ENCODE measurements at regions not wholly inside any gene's neighbourhood (a gene's known extent, or its start where the extent isn't known, plus 50 kb on each side); places are given as distances from the start of the nearest gene placed in this dataset.

DNA sequence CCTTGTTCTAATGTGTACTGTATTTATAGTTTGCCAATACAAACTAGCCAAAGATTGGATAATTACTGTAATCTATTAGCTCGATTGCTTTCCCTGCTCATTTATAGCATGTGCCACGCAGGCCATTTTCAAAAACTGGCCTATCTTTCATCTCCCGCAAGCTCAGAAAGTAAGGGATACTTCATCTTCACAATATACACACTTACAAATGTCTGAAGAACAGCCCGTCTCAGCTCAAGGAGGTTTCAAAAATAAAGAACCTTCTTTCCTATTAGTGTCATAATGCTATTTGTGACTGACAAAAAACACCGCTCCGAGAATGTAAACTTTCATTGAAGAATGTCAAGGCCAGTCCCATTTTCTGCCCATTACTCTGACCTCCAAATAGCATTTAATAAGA lies 306.4 kb upstream of the ZNF507 start:
- no peaks in the 10 kb centered on the region for H3K9me3 ChIP-seq
- 42% methylated on average over 6 of the region's 6 CpGs for WGBS
- H3K4me3 ChIP-seq = no peak overlapping the region
- DNase-seq (ENCODE audit: extremely low spot score) = no peak
- H3K4me1 ChIP-seq = peaks cover 0 to 35% (median 26%) of the 10 kb centered on the region in 4 donors
- intact Hi-C loops (cut with DNase I) = no loop called here
- TF ChIP-seq EP300 (IDR thresholded peaks at IDR 0.05) (no peak), POLR2A (IDR thresholded peaks at IDR 0.05; ENCODE audit: low read depth) (no peak), POLR2AphosphoS5 (IDR thresholded peaks at IDR 0.05) (no peak)
- TF ChIP-seq, protein P1, sequence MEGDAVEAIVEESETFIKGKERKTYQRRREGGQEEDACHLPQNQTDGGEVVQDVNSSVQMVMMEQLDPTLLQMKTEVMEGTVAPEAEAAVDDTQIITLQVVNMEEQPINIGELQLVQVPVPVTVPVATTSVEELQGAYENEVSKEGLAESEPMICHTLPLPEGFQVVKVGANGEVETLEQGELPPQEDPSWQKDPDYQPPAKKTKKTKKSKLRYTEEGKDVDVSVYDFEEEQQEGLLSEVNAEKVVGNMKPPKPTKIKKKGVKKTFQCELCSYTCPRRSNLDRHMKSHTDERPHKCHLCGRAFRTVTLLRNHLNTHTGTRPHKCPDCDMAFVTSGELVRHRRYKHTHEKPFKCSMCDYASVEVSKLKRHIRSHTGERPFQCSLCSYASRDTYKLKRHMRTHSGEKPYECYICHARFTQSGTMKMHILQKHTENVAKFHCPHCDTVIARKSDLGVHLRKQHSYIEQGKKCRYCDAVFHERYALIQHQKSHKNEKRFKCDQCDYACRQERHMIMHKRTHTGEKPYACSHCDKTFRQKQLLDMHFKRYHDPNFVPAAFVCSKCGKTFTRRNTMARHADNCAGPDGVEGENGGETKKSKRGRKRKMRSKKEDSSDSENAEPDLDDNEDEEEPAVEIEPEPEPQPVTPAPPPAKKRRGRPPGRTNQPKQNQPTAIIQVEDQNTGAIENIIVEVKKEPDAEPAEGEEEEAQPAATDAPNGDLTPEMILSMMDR (IDR thresholded peaks at IDR 0.05) = no peak
- H3K27me3 ChIP-seq = peaks cover 0 to 13% (median 2%) of the 10 kb centered on the region in 4 donors
- no peaks in the 10 kb centered on the region for H3K36me3 ChIP-seq
- no peak overlapping the region for H3K27ac ChIP-seq (replicated peaks in 1 of 4)

DNA sequence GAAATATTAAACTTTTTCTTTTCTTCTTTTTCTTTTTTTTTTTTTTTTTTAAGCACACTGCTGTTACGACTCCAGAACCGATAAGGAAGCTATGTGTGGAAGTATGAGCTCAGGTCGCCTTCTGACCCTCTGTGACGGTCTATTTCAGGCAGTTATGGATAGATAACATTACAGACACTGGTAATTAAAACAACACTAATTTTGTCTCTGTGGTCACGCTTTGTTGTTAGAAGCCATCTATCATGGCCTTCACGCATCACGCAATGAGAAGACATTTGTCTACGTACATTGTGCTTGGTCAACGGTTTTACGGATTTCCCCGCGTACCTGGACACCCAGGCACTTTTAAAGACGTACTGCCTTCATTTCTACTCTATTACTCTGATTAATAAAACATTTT lies 306.0 kb upstream of the ZNF507 start:
- Histone ChIP-seq H3K36me3 (no peaks in the 10 kb centered on the region), H3K4me1 (peaks cover 0 to 35% (median 26%) of the 10 kb centered on the region in 4 donors), H3K9me3 (no peaks in the 10 kb centered on the region), H3K4me3 (no peak overlapping the region), H3K27me3 (peaks cover 0 to 18% (median 2%) of the 10 kb centered on the region in 4 donors), H3K27ac (replicated peaks in 1 of 4) (no peak overlapping the region)
- intact Hi-C loops (cut with DNase I) = no loop called here
- TF ChIP-seq POLR2A (IDR thresholded peaks at IDR 0.05; ENCODE audit: low read depth) (no peak), EP300 (IDR thresholded peaks at IDR 0.05) (no peak), POLR2AphosphoS5 (IDR thresholded peaks at IDR 0.05) (no peak)
- TF ChIP-seq, protein P1 (IDR thresholded peaks at IDR 0.05) = no peak
- DNase-seq (ENCODE audit: extremely low spot score) = no peak
- 65% methylated on average over 13 of the region's 13 CpGs for WGBS

DNA sequence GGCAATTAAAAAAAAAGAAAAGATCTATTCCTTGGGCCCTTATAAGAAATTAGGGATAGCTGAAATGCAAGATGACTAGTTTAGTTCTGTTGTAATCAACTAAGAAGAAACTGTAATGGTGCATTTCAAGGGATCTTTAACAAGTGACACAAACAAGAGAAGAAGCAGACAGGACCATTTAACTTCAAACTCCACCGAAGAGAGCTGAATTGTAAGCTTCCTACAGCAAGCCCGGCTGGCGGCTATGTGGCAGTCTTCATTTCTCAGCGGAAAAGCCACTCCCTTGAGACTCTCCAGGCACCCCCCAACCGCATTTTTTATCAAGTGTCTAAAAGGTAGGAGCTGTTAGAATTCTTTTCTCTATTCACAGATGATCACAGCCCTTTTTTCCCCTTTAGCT lies 305.2 kb upstream of the ZNF507 start:
- no peak for DNase-seq (ENCODE audit: extremely low spot score)
- 76% methylated on average over 5 of the region's 5 CpGs for WGBS
- Histone ChIP-seq H3K27me3 (peaks cover 0 to 26% (median 2%) of the 10 kb centered on the region in 4 donors), H3K9me3 (no peaks in the 10 kb centered on the region), H3K36me3 (no peaks in the 10 kb centered on the region), H3K27ac (replicated peaks in 1 of 4) (no peak overlapping the region), H3K4me3 (no peak overlapping the region), H3K4me1 (peaks cover 0 to 35% (median 26%) of the 10 kb centered on the region in 4 donors)
- intact Hi-C loops (cut with DNase I) = loop anchor here (5.0 kb wide), 2 partner anchors 323 to 1353 kb away; no protein-coding TSS in a partner anchor
- TF ChIP-seq, protein P1 (IDR thresholded peaks at IDR 0.05) = no peak
- TF ChIP-seq EP300 (IDR thresholded peaks at IDR 0.05) (no peak), POLR2AphosphoS5 (IDR thresholded peaks at IDR 0.05) (no peak), POLR2A (IDR thresholded peaks at IDR 0.05; ENCODE audit: low read depth) (no peak)

DNA sequence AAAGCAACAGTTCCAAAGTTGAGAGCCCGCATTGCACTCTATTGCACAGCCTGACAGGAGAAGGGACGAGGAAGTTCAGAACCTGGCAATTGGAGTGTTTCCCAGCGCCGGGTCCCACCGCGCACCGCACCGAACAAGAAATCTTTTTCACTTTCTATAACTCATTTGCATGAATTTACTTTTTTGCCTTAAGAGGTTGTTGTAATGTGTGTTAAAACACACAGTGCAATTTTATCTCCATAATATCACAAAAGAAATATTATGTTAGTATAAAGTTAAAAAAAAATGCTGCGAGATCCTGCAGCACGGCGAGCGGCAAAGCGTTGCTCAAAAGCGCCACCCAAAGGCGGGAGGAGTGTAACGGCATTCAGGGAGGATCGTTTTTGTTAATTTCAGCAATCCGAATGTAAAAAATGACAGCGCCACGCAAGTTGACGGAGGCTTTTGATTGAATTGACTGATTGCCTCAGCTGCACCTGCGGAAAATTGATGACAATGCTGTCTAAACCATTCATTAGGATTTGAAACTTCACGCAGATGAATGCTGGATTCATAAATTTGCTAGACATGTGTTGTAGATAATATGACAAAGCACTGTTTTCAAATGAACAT lies 303.6 kb upstream of the ZNF507 start:
- H3K27me3 ChIP-seq = peaks cover 0 to 31% (median 2%) of the 10 kb centered on the region in 4 donors
- intact Hi-C loops (cut with DNase I) = loop anchor here (5.0 kb wide), 2 partner anchors 324 to 1354 kb away; no protein-coding TSS in a partner anchor
- TF ChIP-seq, protein P1 (IDR thresholded peaks at IDR 0.05) = peak; percentile 69 to 89 (median 81)
- TF ChIP-seq POLR2AphosphoS5 (IDR thresholded peaks at IDR 0.05) = no peak
- H3K9me3 ChIP-seq = no peaks in the 10 kb centered on the region
- no peak for DNase-seq (ENCODE audit: extremely low spot score)
- peak overlapping the region; percentile 29 to 47 (median 32) for H3K4me3 ChIP-seq
- peaks cover 0 to 35% (median 26%) of the 10 kb centered on the region in 4 donors for H3K4me1 ChIP-seq
- 1% methylated on average over 23 of the region's 23 CpGs for WGBS
- no peak overlapping the region for H3K27ac ChIP-seq (replicated peaks in 1 of 4)
- H3K36me3 ChIP-seq = no peaks in the 10 kb centered on the region

DNA sequence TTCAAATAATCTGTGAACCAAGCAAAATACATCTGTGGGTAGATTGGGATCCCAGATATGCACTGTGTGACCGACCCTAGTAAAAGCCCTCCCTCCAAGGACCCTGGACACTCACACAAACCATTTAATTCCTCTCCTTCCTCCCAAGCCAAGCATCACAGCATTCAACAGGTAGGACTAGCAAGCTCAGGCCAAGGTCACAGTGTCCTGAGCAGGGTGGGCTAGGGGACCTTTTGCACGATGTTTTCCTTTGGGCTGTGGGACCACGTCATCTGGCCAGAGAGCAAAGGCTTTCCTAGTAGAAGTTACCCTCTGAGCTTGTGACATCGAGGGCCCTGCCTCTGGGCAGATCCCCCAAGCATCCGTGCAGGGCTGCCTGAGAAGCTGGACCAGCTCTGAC lies 297.6 kb upstream of the ZNF507 start:
- no peaks in the 10 kb centered on the region for H3K36me3 ChIP-seq
- no peaks in the 10 kb centered on the region for H3K4me1 ChIP-seq
- H3K27me3 ChIP-seq = peaks cover 0 to 38% (median 2%) of the 10 kb centered on the region in 4 donors
- H3K4me3 ChIP-seq = no peak overlapping the region
- 77% methylated on average over 5 of the region's 5 CpGs for WGBS
- no peak overlapping the region for H3K27ac ChIP-seq (replicated peaks in 1 of 4)
- no peak for DNase-seq (ENCODE audit: extremely low spot score)
- TF ChIP-seq POLR2AphosphoS5 (IDR thresholded peaks at IDR 0.05) = no peak
- TF ChIP-seq, protein P1 (IDR thresholded peaks at IDR 0.05) = no peak
- TF ChIP-seq EP300 (IDR thresholded peaks at IDR 0.05) = no peak
- TF ChIP-seq POLR2A (IDR thresholded peaks at IDR 0.05; ENCODE audit: low read depth) = no peak
- intact Hi-C loops (cut with DNase I) = no loop called here
- H3K9me3 ChIP-seq = no peaks in the 10 kb centered on the region

Data from esophagus muscularis mucosa (tissue), 4 donors.